BLaER1 treated with 17β-estradiol and CSF1 and Interleukin-3, amounts not matched to agents 10 nM and 100 nM (cell line): ENCODE measurements at regions not wholly inside any gene's neighbourhood (a gene's known extent, or its start where the extent isn't known, plus 50 kb on each side); places are given as distances from the start of the nearest gene placed in this dataset.

ENCODE experiments used
- H3K27ac ChIP-seq, 11 experiments: shearing (Covaris generic); formaldehyde crosslinking; 2 replicates each; pipeline ENCODE4 v1.8.1; 2022
- H3K27me3 ChIP-seq, 11 experiments: shearing (Covaris generic); formaldehyde crosslinking; 2 replicates each; pipeline ENCODE4 v1.8.1; 2022
- H3K36me3 ChIP-seq, 11 experiments: shearing (Covaris generic); formaldehyde crosslinking; 2 replicates each; pipeline ENCODE4 v1.8.1; 2022
- H3K4me1 ChIP-seq, 10 experiments: shearing (Covaris generic); formaldehyde crosslinking; 2 replicates each; pipeline ENCODE4 v1.8.1; 2022
- H3K4me2 ChIP-seq, 11 experiments: shearing (Covaris generic); formaldehyde crosslinking; 2 replicates each; pipeline ENCODE4 v1.8.1; 2022
- H3K4me3 ChIP-seq, 10 experiments: shearing (Covaris generic); formaldehyde crosslinking; 2 replicates each; pipeline ENCODE4 v1.8.1; 2022
- H3K9ac ChIP-seq, 11 experiments: shearing (Covaris generic); formaldehyde crosslinking; 2 replicates each; pipeline ENCODE4 v1.8.1; 2022
- H3K9me3 ChIP-seq, 11 experiments: shearing (Covaris generic); formaldehyde crosslinking; replicated peaks in 1 of 11; 2 replicates each; pipeline ENCODE4 v1.8.1; 2022
- H4K20me1 ChIP-seq, 11 experiments: shearing (Covaris generic); formaldehyde crosslinking; 2 replicates each; pipeline ENCODE4 v1.8.1; 2022
- Cebpa-rat ChIP-seq, 11 experiments: shearing (Covaris generic); IDR thresholded peaks; 2 replicates each; pipeline ENCODE4 v1.8.1; 2022

DNA sequence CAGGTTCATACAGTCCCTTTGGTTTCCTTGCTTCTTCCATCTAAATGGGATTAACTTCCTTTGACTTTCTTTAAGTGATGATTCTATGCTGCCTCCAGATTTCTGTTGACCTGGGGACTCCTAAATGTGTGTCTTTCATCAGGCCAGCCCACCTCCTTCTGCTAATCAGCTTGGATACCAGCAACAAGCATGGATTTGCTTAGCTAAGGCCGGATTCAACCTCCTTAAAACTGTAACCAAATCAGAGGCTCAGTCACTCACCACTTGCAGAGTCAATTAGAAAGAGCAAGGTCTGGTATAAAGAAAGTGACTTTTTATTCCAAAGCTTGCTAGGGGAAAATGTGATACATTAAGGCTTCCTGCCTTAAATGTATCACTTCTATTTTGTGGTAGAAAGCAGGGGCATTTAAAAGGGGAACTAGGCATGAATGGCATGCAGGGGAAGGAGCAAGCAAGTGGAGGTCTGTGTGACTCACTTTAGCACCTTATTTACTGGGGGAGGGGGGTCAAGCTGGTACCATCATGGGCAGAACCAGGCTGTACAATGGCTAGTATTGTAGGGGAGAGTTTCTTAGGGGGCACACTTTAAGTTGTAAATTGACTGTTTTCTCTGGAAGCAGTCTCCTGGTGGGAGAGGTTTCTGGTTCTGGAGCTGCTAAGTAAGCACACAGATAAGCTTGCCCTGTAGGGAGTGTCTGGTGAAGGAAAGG is 239.0 kb upstream of the PDGFD start:
- Histone ChIP-seq H3K36me3 (no peaks in the 10 kb centered on the region), H3K4me3 (no peak overlapping the region), H3K4me1 (peaks cover 0 to 14% (median 9%) of the 10 kb centered on the region in 10 experiments; a peak in 12 of 20 replicates), H3K9ac (no peak overlapping the region), H3K9me3 (no peaks in the 10 kb centered on the region), H4K20me1 (no peaks in the 10 kb centered on the region), H3K27ac (no peak overlapping the region), H3K27me3 (no peaks in the 10 kb centered on the region), H3K4me2 (peak overlapping the region in 7 of 11 experiments; percentile 8 to 67 (median 25); a peak in 14 of 22 replicates)
- TF ChIP-seq Cebpa-rat (IDR thresholded peaks at IDR 0.05), result no peak

DNA sequence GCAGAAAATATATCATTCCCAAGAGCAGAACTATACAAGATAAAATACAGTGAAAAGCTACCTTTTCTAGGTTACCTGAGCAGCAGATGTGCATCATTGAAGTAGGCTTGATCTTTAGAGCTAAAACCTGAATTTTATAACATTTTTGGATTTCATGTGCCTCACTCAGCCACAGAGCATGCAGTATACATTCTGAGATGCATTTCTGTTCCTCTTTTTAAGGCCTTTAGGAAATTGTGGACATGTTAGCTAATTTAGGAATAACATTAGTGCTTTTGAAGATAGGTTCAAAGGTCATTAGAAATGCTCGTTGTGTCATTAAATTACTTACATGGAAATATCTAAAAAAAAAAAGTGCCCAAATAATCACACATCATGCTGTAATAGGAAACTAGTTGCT is 230.6 kb upstream of the PDGFD start:
- TF ChIP-seq Cebpa-rat (IDR thresholded peaks at IDR 0.05), result no peak
- Histone ChIP-seq H3K9me3 (no peaks in the 10 kb centered on the region), H3K4me2 (no peak overlapping the region), H3K27ac (no peak overlapping the region), H3K36me3 (no peaks in the 10 kb centered on the region), H3K4me3 (no peak overlapping the region), H3K4me1 (no peaks in the 10 kb centered on the region), H4K20me1 (no peaks in the 10 kb centered on the region), H3K9ac (no peak overlapping the region), H3K27me3 (no peaks in the 10 kb centered on the region)

- no peaks in the 10 kb centered on the region for H3K9me3 ChIP-seq
- no peak for TF ChIP-seq Cebpa-rat (IDR thresholded peaks at IDR 0.05)
- H3K4me3 ChIP-seq, result no peak overlapping the region
- no peak overlapping the region for H3K4me2 ChIP-seq
- H3K9ac ChIP-seq, result no peak overlapping the region
- H4K20me1 ChIP-seq, result no peaks in the 10 kb centered on the region
- no peak overlapping the region for H3K27ac ChIP-seq
- H3K27me3 ChIP-seq, result no peaks in the 10 kb centered on the region; a peak in 1 of 22 replicates
- no peaks in the 10 kb centered on the region for H3K36me3 ChIP-seq
- no peaks in the 10 kb centered on the region for H3K4me1 ChIP-seq
Observed at GRCh38 chr11:104390651-104391050, 226.7 kb upstream of the PDGFD start.

DNA sequence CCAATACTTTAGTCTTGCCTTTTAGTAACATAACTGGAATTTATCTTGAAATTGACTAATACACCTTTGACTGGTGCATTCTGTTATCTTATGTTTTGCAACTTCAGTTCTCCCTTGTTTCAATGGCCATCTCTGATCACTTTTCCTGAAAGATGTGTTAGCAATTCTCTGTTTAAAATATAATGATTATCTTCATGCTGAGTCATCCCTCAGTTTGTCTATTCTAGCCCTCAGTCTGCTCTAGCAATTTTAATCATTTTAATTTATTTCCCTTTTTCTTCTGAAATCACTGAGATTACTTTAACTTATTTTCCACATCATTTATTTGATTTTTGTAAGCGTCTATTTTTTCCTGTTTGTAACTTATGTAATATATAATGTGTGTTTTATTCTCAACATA is 221.9 kb upstream of the PDGFD start:
- H3K4me3 ChIP-seq, result no peak overlapping the region
- H3K4me1 ChIP-seq, result no peaks in the 10 kb centered on the region
- H3K9me3 ChIP-seq, result no peaks in the 10 kb centered on the region
- no peaks in the 10 kb centered on the region for H3K36me3 ChIP-seq
- no peak overlapping the region for H3K27ac ChIP-seq
- no peak overlapping the region for H3K9ac ChIP-seq
- no peaks in the 10 kb centered on the region; a peak in 1 of 22 replicates for H3K27me3 ChIP-seq
- H4K20me1 ChIP-seq, result no peaks in the 10 kb centered on the region
- no peak for TF ChIP-seq Cebpa-rat (IDR thresholded peaks at IDR 0.05)
- H3K4me2 ChIP-seq, result no peak overlapping the region

GRCh38 chr11:104380358-104380757 is 216.4 kb upstream of the PDGFD start:
- no peak for TF ChIP-seq Cebpa-rat (IDR thresholded peaks at IDR 0.05)

GRCh38 chr11:104372111-104372510 is 208.2 kb upstream of the PDGFD start:
- no peak overlapping the region for H3K4me3 ChIP-seq
- no peak overlapping the region for H3K9ac ChIP-seq
- H3K27me3 ChIP-seq, result no peaks in the 10 kb centered on the region
- no peaks in the 10 kb centered on the region for H3K36me3 ChIP-seq
- no peaks in the 10 kb centered on the region for H3K4me1 ChIP-seq
- no peak for TF ChIP-seq Cebpa-rat (IDR thresholded peaks at IDR 0.05)
- H3K9me3 ChIP-seq, result no peaks in the 10 kb centered on the region
- H3K27ac ChIP-seq, result no peak overlapping the region
- H3K4me2 ChIP-seq, result no peak overlapping the region
- H4K20me1 ChIP-seq, result no peaks in the 10 kb centered on the region

More at GRCh38 chr11:104380358-104380757, 216.4 kb upstream of the PDGFD start:
- no peaks in the 10 kb centered on the region for H3K4me1 ChIP-seq
- H3K27me3 ChIP-seq, result no peaks in the 10 kb centered on the region
- no peaks in the 10 kb centered on the region for H3K9me3 ChIP-seq
- no peaks in the 10 kb centered on the region for H4K20me1 ChIP-seq
- no peak overlapping the region for H3K4me2 ChIP-seq
- no peaks in the 10 kb centered on the region for H3K36me3 ChIP-seq
- no peak overlapping the region for H3K4me3 ChIP-seq
- H3K9ac ChIP-seq, result no peak overlapping the region
- no peak overlapping the region for H3K27ac ChIP-seq

GRCh38 chr11:104370478-104370877 is 206.5 kb upstream of the PDGFD start:
- no peaks in the 10 kb centered on the region for H3K27me3 ChIP-seq
- no peak for TF ChIP-seq Cebpa-rat (IDR thresholded peaks at IDR 0.05)
- H3K9me3 ChIP-seq, result peaks cover 10 to 15% (median 13%) of the 10 kb centered on the region in 11 experiments
- no peaks in the 10 kb centered on the region for H3K4me1 ChIP-seq
- no peak overlapping the region for H3K4me3 ChIP-seq
- no peak overlapping the region for H3K9ac ChIP-seq
- H4K20me1 ChIP-seq, result no peaks in the 10 kb centered on the region
- H3K36me3 ChIP-seq, result no peaks in the 10 kb centered on the region
- H3K4me2 ChIP-seq, result no peak overlapping the region
- H3K27ac ChIP-seq, result no peak overlapping the region

DNA sequence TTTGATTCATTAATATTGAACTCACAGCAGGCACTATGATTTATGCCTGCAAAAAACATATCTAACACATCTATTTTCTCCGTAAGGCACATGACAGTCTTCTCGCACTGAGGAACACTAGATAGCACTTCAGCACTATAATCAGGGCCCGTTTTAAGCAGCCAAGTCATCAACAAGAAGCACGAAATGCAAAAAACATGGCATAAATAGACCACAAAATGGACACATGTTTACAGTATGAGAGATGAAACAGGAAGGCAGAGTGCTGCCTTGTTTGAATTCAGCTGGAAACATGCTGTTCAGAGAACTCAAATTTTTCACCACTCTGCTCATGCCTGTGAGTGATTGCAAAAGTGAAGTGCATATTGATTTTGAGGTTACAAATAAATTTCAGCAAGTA is 205.8 kb upstream of the PDGFD start:
- Histone ChIP-seq H3K27me3 (no peaks in the 10 kb centered on the region), H4K20me1 (no peaks in the 10 kb centered on the region), H3K4me1 (no peaks in the 10 kb centered on the region), H3K9me3 (peaks cover 10 to 15% (median 13%) of the 10 kb centered on the region in 11 experiments), H3K36me3 (no peaks in the 10 kb centered on the region), H3K27ac (no peak overlapping the region), H3K9ac (no peak overlapping the region), H3K4me2 (no peak overlapping the region), H3K4me3 (no peak overlapping the region)
- TF ChIP-seq Cebpa-rat (IDR thresholded peaks at IDR 0.05), result no peak

GRCh38 chr11:104366321-104366734 is 202.4 kb upstream of the PDGFD start:
- H3K4me2 ChIP-seq, result no peak overlapping the region
- peaks cover 10 to 15% (median 13%) of the 10 kb centered on the region in 11 experiments for H3K9me3 ChIP-seq
- no peak for TF ChIP-seq Cebpa-rat (IDR thresholded peaks at IDR 0.05)
- no peak overlapping the region for H3K27ac ChIP-seq
- H3K9ac ChIP-seq, result no peak overlapping the region
- H3K4me1 ChIP-seq, result no peaks in the 10 kb centered on the region
- H3K27me3 ChIP-seq, result no peaks in the 10 kb centered on the region
- H3K4me3 ChIP-seq, result no peak overlapping the region
- H3K36me3 ChIP-seq, result no peaks in the 10 kb centered on the region
- H4K20me1 ChIP-seq, result no peaks in the 10 kb centered on the region

DNA sequence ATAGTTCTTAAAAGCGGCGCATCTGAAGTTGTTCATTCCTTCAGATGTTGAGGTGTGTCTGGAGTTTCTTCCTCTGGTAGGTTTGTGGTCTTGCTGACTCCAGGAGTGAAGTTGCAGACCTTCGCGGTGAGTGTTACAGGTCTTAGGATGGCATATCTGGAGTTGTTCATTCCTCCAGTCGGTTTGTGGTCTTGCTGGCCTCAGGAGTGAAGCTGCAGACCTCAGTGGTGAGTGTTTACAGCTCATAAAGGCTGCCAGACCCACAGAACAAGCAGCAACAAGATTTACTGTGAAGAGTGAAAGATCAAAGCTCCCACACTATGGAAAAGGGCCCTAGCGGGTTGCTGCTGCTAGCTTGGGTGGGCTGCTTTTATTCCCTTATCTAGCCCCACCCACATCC is 201.7 kb upstream of the PDGFD start:
- Histone ChIP-seq H3K27me3 (no peaks in the 10 kb centered on the region), H4K20me1 (no peaks in the 10 kb centered on the region), H3K4me1 (no peaks in the 10 kb centered on the region), H3K9me3 (peaks cover 10 to 15% (median 13%) of the 10 kb centered on the region in 11 experiments), H3K9ac (no peak overlapping the region), H3K4me2 (no peak overlapping the region), H3K36me3 (no peaks in the 10 kb centered on the region), H3K27ac (no peak overlapping the region), H3K4me3 (no peak overlapping the region)
- TF ChIP-seq Cebpa-rat (IDR thresholded peaks at IDR 0.05), result no peak
